ENCODE measurements at regions not wholly inside any gene's neighbourhood (a gene's known extent, or its start where the extent isn't known, plus 50 kb on each side); places are given as distances from the start of the nearest gene placed in this dataset.

DNA sequence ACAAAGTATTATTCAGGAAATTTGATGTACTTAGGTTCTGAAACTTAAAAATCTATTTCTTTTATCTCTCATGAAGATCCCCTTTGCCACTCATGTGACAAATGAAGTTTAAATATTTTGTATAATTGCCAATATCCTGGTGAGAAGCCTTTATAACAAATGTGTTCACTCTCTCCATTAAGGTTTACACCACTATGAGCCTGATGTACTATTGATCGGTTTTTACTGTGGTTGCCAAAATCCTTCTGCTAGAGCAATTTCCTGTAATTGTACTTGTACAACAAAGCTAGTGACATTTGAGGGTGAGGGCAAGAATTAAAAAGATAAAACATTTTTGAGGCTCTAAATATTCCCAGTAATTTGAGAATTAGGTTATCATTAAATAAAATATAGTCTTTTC lies 222.3 kb upstream of the CDH19 start:
- H3K9me3 Mint-ChIP-seq, result peaks cover 3% of the 10 kb centered on the region
- ChIA-PET CTCF (no interaction called here), POLR2A (no interaction called here)
- H3K27me3 Mint-ChIP-seq, result no peaks in the 10 kb centered on the region
- no peaks in the 10 kb centered on the region for H3K36me3 Mint-ChIP-seq (ENCODE audit: low read depth)
- intact Hi-C loops (cut with micrococcal nuclease), result no loop called here
- H3K4me3 Mint-ChIP-seq, result no peak overlapping the region
- no peaks in the 10 kb centered on the region for H3K4me1 Mint-ChIP-seq
- H3K27ac Mint-ChIP-seq, result no peak overlapping the region
- no peak for DNase-seq
- TF ChIP-seq, protein P1, sequence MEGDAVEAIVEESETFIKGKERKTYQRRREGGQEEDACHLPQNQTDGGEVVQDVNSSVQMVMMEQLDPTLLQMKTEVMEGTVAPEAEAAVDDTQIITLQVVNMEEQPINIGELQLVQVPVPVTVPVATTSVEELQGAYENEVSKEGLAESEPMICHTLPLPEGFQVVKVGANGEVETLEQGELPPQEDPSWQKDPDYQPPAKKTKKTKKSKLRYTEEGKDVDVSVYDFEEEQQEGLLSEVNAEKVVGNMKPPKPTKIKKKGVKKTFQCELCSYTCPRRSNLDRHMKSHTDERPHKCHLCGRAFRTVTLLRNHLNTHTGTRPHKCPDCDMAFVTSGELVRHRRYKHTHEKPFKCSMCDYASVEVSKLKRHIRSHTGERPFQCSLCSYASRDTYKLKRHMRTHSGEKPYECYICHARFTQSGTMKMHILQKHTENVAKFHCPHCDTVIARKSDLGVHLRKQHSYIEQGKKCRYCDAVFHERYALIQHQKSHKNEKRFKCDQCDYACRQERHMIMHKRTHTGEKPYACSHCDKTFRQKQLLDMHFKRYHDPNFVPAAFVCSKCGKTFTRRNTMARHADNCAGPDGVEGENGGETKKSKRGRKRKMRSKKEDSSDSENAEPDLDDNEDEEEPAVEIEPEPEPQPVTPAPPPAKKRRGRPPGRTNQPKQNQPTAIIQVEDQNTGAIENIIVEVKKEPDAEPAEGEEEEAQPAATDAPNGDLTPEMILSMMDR (IDR thresholded peaks at IDR 0.05), result no peak
- no peak for ATAC-seq (ENCODE audit: low read depth)

DNA sequence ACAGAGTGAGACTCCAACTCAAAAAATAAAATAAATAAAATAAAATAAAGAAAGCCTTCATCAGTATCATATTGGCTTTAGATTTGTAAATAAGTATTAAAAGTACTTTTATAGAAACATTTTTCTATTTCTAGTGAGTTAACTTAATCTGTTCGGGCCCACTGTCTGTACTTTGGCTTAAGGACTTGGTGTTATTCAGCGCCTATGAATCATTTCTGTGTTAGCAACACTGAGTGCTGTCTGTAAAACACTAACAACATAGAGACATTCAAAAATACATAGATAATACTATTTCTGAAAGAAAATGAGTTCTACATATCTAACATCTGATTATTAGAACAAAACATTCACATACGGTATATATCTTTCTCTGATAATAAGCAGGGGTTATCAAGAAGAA lies 221.5 kb upstream of the CDH19 start:
- CTCF ChIA-PET, result no interaction called here
- POLR2A ChIA-PET, result no interaction called here
- no peaks in the 10 kb centered on the region for H3K27me3 Mint-ChIP-seq

DNA sequence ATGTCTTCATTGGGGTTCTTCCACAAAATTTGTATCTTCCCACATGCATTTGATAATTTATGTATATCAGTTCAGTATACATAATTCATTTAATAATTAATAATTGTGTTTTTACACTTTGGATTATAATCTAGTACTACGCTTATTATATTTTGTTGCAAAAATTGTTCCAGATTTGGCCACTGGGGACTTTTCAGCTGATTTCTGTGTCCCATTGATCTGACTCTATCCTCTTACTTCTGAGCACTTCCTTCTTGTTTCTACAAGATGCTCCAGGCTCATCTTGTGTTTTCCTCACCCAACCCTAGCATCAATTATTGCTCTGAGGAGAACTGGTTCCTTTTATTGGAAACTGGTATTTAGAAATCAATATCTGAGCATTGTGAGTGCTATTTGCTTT lies 215.3 kb upstream of the CDH19 start:
- no peak overlapping the region for H3K4me3 Mint-ChIP-seq
- ATAC-seq (ENCODE audit: low read depth), result no peak
- H3K27me3 Mint-ChIP-seq, result no peaks in the 10 kb centered on the region
- TF ChIP-seq, protein P1 (IDR thresholded peaks at IDR 0.05), result no peak
- no peak for DNase-seq
- POLR2A ChIA-PET, result no interaction called here
- no peaks in the 10 kb centered on the region for H3K36me3 Mint-ChIP-seq (ENCODE audit: low read depth)
- no peaks in the 10 kb centered on the region for H3K4me1 Mint-ChIP-seq
- H3K27ac Mint-ChIP-seq, result no peak overlapping the region
- no peaks in the 10 kb centered on the region for H3K9me3 Mint-ChIP-seq
- CTCF ChIA-PET, result no interaction called here
- intact Hi-C loops (cut with micrococcal nuclease), result no loop called here

More for the DNA sequence above, 221.5 kb upstream of the CDH19 start:
- no peak for ATAC-seq (ENCODE audit: low read depth)
- H3K36me3 Mint-ChIP-seq (ENCODE audit: low read depth), result no peaks in the 10 kb centered on the region
- H3K9me3 Mint-ChIP-seq, result peaks cover 3% of the 10 kb centered on the region
- no peak overlapping the region for H3K4me3 Mint-ChIP-seq
- intact Hi-C loops (cut with micrococcal nuclease), result no loop called here
- no peak for DNase-seq
- H3K27ac Mint-ChIP-seq, result no peak overlapping the region
- no peaks in the 10 kb centered on the region for H3K4me1 Mint-ChIP-seq
- TF ChIP-seq, protein P1 (IDR thresholded peaks at IDR 0.05), result no peak

DNA sequence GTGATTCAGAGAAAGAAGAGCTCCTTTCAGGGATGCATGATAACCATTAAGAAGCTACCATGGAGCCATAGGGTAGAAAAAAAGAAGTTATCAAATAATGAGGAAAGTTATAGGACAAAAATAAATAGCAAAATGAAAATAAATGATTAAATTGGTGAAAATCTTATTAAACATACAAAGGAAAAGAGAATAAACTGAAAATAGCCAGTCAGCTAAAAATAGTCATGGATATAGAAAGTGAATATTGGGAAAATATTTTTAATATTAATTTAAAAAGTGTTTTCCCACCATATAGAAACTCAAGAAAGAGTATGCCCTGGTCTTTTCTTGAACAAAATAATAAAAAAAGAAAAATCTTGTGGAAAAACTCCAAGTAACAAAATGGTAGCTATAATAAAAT lies 209.2 kb upstream of the CDH19 start:
- TF ChIP-seq, protein P1 (IDR thresholded peaks at IDR 0.05), result no peak
- no peaks in the 10 kb centered on the region for H3K9me3 Mint-ChIP-seq
- CTCF ChIA-PET, result no interaction called here
- POLR2A ChIA-PET, result no interaction called here
- H3K4me3 Mint-ChIP-seq, result no peak overlapping the region
- ATAC-seq (ENCODE audit: low read depth), result no peak
- H3K36me3 Mint-ChIP-seq (ENCODE audit: low read depth), result no peaks in the 10 kb centered on the region
- no peaks in the 10 kb centered on the region for H3K4me1 Mint-ChIP-seq
- no peak overlapping the region for H3K27ac Mint-ChIP-seq
- intact Hi-C loops (cut with micrococcal nuclease), result no loop called here
- no peaks in the 10 kb centered on the region for H3K27me3 Mint-ChIP-seq
- no peak for DNase-seq

DNA sequence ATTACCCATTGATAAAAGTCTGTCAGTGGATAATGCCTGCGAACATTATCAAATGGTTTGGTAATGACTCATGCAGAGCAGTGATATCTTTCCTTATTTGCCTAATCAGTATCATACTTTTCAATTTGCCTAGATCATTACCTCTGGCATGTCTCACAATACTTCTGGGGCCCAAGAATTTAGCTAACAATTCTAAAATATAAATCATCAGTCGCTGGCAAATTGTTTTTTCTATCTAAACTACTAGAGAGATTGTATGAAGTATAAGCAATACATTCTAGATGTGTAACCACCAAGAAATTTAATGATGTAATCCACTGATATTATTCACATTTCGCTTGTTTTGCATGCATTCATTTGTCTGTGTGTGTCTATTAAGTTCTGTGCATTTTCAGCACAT lies 191.2 kb upstream of the CDH19 start:
- ATAC-seq (ENCODE audit: low read depth) (no peak), DNase-seq (no peak)
- ChIA-PET POLR2A (no interaction called here), CTCF (no interaction called here)
- TF ChIP-seq, protein P1 (IDR thresholded peaks at IDR 0.05), result no peak
- no peaks in the 10 kb centered on the region for H3K27me3 Mint-ChIP-seq
- no peak overlapping the region for H3K27ac Mint-ChIP-seq
- no peaks in the 10 kb centered on the region for H3K4me1 Mint-ChIP-seq
- no peaks in the 10 kb centered on the region for H3K36me3 Mint-ChIP-seq (ENCODE audit: low read depth)
- H3K4me3 Mint-ChIP-seq, result no peak overlapping the region
- peaks cover 5% of the 10 kb centered on the region for H3K9me3 Mint-ChIP-seq
- intact Hi-C loops (cut with micrococcal nuclease), result no loop called here

Data from activated B cell treated with CpG ODN at 0.5 μM for 24 hours (primary cell).